Type B pancreatic cell (in vitro differentiated cells): ENCODE measurements at regions not wholly inside any gene's neighbourhood (a gene's known extent, or its start where the extent isn't known, plus 50 kb on each side); places are given as distances from the start of the nearest gene placed in this dataset.

Experiments
- DNase-seq: peaks from one replicate; pipeline ENCODE4 v3.0.0; 2021; ENCODE audit warnings: mixed read lengths; ENCODE audit not compliant: unreplicated experiment; ENCODE audit errors: extremely low spot score
- H3K27ac Mint-ChIP-seq: 2 replicates; pipeline ENCODE4 v1.8.0; 2021; ENCODE audit warnings: mild to moderate bottlenecking, mixed read lengths
- H3K27me3 Mint-ChIP-seq: 2 replicates; pipeline ENCODE4 v1.8.0; 2021; ENCODE audit warnings: mixed read lengths
- H3K36me3 Mint-ChIP-seq: 2 replicates; pipeline ENCODE4 v1.8.0; 2021; ENCODE audit warnings: mixed read lengths
- H3K4me1 Mint-ChIP-seq: one replicate; pipeline ENCODE4 v1.8.0; 2021; ENCODE audit warnings: mixed read lengths; ENCODE audit not compliant: unreplicated experiment
- H3K4me3 Mint-ChIP-seq: 2 replicates; pipeline ENCODE4 v1.8.0; 2021; ENCODE audit warnings: mild to moderate bottlenecking, mixed read lengths
- H3K9me3 Mint-ChIP-seq: 2 replicates; pipeline ENCODE4 v1.8.0; 2021; ENCODE audit warnings: mixed read lengths
- CTCF ChIP-seq: fragments of 200-600 bp; sonication (generic); conservative IDR thresholded peaks from 2 replicates; pipeline ENCODE4 v1.5.0; 2021; ENCODE audit warnings: antibody characterized with exemption, mild to moderate bottlenecking

GRCh38 chr21:41079159-41079558 lies 88.8 kb upstream of the BACE2 start:
- Mint-ChIP-seq H3K4me3 (no peak overlapping the region), H3K9me3 (no peaks in the 10 kb centered on the region), H3K27me3 (peaks cover 12% of the 10 kb centered on the region), H3K36me3 (no peaks in the 10 kb centered on the region), H3K4me1 (no peaks in the 10 kb centered on the region), H3K27ac (no peak overlapping the region)
- no peak for DNase-seq
- no peak for TF ChIP-seq CTCF

GRCh38 chr21:41080485-41081121 lies 87.4 kb upstream of the BACE2 start:
- H3K4me1 Mint-ChIP-seq = no peaks in the 10 kb centered on the region
- no peaks in the 10 kb centered on the region for H3K36me3 Mint-ChIP-seq
- no peak for TF ChIP-seq CTCF
- no peak for DNase-seq
- H3K4me3 Mint-ChIP-seq = no peak overlapping the region
- no peak overlapping the region for H3K27ac Mint-ChIP-seq
- peaks cover 12% of the 10 kb centered on the region for H3K27me3 Mint-ChIP-seq
- H3K9me3 Mint-ChIP-seq = no peaks in the 10 kb centered on the region

GRCh38 chr21:41086569-41086968 lies 81.4 kb upstream of the BACE2 start:
- Mint-ChIP-seq H3K9me3 (no peaks in the 10 kb centered on the region), H3K4me3 (no peak overlapping the region), H3K36me3 (no peaks in the 10 kb centered on the region), H3K27me3 (peaks cover 16% of the 10 kb centered on the region), H3K27ac (no peak overlapping the region), H3K4me1 (peaks cover 7% of the 10 kb centered on the region)
- TF ChIP-seq CTCF = no peak
- no peak for DNase-seq

GRCh38 chr21:41090981-41091380 lies 77.0 kb upstream of the BACE2 start:
- H3K4me1 Mint-ChIP-seq = peaks cover 7% of the 10 kb centered on the region
- H3K9me3 Mint-ChIP-seq = no peaks in the 10 kb centered on the region
- peaks cover 12% of the 10 kb centered on the region for H3K27me3 Mint-ChIP-seq

GRCh38 chr21:41091616-41092015 lies 76.3 kb upstream of the BACE2 start:
- H3K4me1 Mint-ChIP-seq = peaks cover 2% of the 10 kb centered on the region
- no peak overlapping the region for H3K4me3 Mint-ChIP-seq
- peaks cover 12% of the 10 kb centered on the region for H3K27me3 Mint-ChIP-seq
- no peak overlapping the region for H3K27ac Mint-ChIP-seq
- no peak for TF ChIP-seq CTCF
- no peaks in the 10 kb centered on the region for H3K9me3 Mint-ChIP-seq
- no peaks in the 10 kb centered on the region for H3K36me3 Mint-ChIP-seq
- DNase-seq = no peak

More at GRCh38 chr21:41090981-41091380, 77.0 kb upstream of the BACE2 start:
- no peaks in the 10 kb centered on the region for H3K36me3 Mint-ChIP-seq
- DNase-seq = no peak
- no peak overlapping the region for H3K27ac Mint-ChIP-seq
- H3K4me3 Mint-ChIP-seq = no peak overlapping the region
- no peak for TF ChIP-seq CTCF

- H3K9me3 Mint-ChIP-seq = no peaks in the 10 kb centered on the region
- no peaks in the 10 kb centered on the region for H3K4me1 Mint-ChIP-seq
- H3K36me3 Mint-ChIP-seq = no peaks in the 10 kb centered on the region
- peaks cover 12% of the 10 kb centered on the region for H3K27me3 Mint-ChIP-seq
- no peak overlapping the region for H3K27ac Mint-ChIP-seq
- TF ChIP-seq CTCF = no peak
- DNase-seq = no peak
- no peak overlapping the region for H3K4me3 Mint-ChIP-seq
Observed at GRCh38 chr21:41092312-41092711, 75.6 kb upstream of the BACE2 start.
